HL-60 (cell line): ENCODE measurements at regions not wholly inside any gene's neighbourhood (a gene's known extent, or its start where the extent isn't known, plus 50 kb on each side); places are given as distances from the start of the nearest gene placed in this dataset.
A peak's percentile ranks its signal among the peaks of the same experiment; 100 is the strongest.

Experiments used
- DNase-seq, 2 experiments: peaks; one replicate each; pipeline ENCODE4 v3.0.0-alpha.2; 2010 to 2020; ENCODE audit warnings: low read depth in 1 of 2, low spot score in 1 of 2
- H3K27ac ChIP-seq: fragments of 250-450 bp; sonication (Bioruptor Pico); replicated peaks from 2 replicates; pipeline ENCODE4 v1.5.1; 2020; ENCODE audit warnings: mild to moderate bottlenecking, moderate library complexity
- H3K27me3 ChIP-seq: fragments of 250-450 bp; sonication (Bioruptor Pico); 2 replicates; pipeline ENCODE4 v1.5.1; 2021; ENCODE audit warnings: mild to moderate bottlenecking, moderate library complexity; ENCODE audit not compliant: insufficient read depth, poor library complexity, severe bottlenecking
- H3K4me3 ChIP-seq: replicated peaks from 2 replicates; pipeline ENCODE4 v1.5.1; 2011; ENCODE audit warnings: mild to moderate bottlenecking, control low read depth, low read length; ENCODE audit not compliant: insufficient read depth
- GABPA ChIP-seq: IDR thresholded peaks from 2 replicates; pipeline ENCODE4 v1.6.1; 2012; ENCODE audit warnings: low read depth
- POLR2AphosphoS5 ChIP-seq: IDR thresholded peaks from 2 replicates; pipeline ENCODE4 v1.6.1; 2012; ENCODE audit warnings: low read depth
- SPI1 ChIP-seq: IDR thresholded peaks from 2 replicates; pipeline ENCODE4 v1.6.1; 2012; ENCODE audit warnings: low read depth, mild to moderate bottlenecking, borderline replicate concordance
- TF ChIP-seq, protein P1 (sequence below): IDR thresholded peaks from one replicate; pipeline ENCODE4 v1.5.1; 2011; ENCODE audit warnings: low read length, control low read depth, inconsistent platforms; ENCODE audit not compliant: insufficient read depth
- TF ChIP-seq, protein P2 (sequence below): IDR thresholded peaks from 2 replicates; pipeline ENCODE4 v1.6.1; 2012; ENCODE audit warnings: low read depth; ENCODE audit not compliant: insufficient replicate concordance

DNA sequence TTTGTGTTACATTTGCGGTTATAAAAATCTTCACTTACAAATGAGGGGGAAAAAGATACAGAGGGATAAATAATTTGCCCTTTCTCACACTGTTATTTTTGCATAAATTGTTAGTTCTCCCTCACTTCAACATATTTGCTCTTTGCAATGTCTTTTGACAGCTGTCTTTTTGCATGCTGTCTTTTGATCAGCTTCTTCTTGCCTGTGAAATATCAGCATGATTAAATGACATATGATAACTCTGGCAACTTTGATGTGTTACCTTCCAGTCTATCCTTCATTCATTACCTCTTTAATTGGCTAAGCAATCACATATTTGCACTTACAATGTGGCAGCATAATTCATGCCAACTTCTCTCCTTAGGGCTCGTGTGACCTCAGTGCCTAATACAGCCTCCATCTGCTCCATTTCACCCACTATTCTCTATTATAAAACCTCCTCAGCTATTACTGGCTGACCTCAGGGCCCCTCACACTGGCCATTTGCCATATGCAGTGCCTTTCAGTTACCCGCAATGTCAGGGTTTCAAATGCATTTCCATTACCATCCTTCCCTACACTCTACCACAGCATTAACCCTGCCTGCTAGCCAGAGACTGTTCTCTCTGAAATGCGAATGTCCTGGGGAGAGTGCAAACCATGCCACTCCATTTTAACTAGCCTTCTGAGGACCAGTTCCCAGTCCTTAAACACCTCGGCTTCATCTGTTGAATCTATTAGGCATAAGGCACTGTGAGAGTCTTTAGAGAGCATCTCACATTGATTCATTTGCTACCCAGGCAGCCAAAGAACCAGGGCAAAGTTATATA is 1056.6 kb upstream of the CHAC2 start:
- no peak overlapping the region for H3K4me3 ChIP-seq
- no peak overlapping the region for H3K27ac ChIP-seq
- no peaks in the 10 kb centered on the region for H3K27me3 ChIP-seq
- no peak for DNase-seq
- no peak for TF ChIP-seq POLR2AphosphoS5
- TF ChIP-seq, protein P1, sequence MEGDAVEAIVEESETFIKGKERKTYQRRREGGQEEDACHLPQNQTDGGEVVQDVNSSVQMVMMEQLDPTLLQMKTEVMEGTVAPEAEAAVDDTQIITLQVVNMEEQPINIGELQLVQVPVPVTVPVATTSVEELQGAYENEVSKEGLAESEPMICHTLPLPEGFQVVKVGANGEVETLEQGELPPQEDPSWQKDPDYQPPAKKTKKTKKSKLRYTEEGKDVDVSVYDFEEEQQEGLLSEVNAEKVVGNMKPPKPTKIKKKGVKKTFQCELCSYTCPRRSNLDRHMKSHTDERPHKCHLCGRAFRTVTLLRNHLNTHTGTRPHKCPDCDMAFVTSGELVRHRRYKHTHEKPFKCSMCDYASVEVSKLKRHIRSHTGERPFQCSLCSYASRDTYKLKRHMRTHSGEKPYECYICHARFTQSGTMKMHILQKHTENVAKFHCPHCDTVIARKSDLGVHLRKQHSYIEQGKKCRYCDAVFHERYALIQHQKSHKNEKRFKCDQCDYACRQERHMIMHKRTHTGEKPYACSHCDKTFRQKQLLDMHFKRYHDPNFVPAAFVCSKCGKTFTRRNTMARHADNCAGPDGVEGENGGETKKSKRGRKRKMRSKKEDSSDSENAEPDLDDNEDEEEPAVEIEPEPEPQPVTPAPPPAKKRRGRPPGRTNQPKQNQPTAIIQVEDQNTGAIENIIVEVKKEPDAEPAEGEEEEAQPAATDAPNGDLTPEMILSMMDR = no peak
- no peak for TF ChIP-seq GABPA

DNA sequence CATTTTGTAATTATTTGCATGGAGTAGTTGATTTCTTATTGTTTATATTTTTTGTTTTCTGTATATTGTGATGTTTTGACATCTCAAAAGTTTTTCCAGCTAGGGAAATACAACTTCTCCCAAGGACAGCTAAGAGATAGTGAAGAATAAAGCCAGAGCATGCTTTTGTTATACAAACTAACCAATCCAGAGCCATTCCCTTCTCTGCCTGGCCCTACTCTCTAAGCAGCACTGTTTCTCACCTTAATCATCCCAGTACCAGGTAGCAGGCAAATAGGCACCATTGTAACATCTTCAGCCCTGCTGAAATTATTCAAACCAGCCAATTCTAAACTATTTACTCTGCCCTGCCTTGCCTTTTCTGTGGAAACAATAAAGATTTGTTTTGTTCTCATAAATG is 1063.4 kb upstream of the CHAC2 start:
- DNase-seq = no peak
- H3K4me3 ChIP-seq = no peak overlapping the region

DNA sequence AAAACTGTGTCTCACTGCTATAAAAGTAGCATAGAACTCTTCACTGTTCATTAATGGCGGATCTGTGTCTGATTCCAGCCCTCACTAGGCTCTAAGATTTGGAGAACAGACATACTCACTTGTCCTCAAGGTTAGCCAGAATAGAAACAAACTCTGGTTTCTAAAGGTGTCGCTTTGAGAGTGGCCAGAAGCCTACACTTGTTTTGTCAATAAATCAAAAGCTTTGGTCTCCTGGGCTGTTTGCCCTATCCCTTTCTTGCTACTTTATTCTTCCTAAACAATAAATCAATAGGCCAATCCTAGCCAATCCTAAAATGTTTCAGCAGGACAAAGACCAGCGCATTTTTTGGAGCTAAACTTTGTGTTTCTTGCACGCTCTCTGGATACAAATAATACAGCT is 1064.6 kb upstream of the CHAC2 start:
- Histone ChIP-seq H3K27me3 (no peaks in the 10 kb centered on the region), H3K4me3 (no peak overlapping the region), H3K27ac (no peak overlapping the region)
- TF ChIP-seq SPI1 (no peak), POLR2AphosphoS5 (no peak), GABPA (no peak)
- TF ChIP-seq, protein P1 = no peak
- TF ChIP-seq, protein P2, sequence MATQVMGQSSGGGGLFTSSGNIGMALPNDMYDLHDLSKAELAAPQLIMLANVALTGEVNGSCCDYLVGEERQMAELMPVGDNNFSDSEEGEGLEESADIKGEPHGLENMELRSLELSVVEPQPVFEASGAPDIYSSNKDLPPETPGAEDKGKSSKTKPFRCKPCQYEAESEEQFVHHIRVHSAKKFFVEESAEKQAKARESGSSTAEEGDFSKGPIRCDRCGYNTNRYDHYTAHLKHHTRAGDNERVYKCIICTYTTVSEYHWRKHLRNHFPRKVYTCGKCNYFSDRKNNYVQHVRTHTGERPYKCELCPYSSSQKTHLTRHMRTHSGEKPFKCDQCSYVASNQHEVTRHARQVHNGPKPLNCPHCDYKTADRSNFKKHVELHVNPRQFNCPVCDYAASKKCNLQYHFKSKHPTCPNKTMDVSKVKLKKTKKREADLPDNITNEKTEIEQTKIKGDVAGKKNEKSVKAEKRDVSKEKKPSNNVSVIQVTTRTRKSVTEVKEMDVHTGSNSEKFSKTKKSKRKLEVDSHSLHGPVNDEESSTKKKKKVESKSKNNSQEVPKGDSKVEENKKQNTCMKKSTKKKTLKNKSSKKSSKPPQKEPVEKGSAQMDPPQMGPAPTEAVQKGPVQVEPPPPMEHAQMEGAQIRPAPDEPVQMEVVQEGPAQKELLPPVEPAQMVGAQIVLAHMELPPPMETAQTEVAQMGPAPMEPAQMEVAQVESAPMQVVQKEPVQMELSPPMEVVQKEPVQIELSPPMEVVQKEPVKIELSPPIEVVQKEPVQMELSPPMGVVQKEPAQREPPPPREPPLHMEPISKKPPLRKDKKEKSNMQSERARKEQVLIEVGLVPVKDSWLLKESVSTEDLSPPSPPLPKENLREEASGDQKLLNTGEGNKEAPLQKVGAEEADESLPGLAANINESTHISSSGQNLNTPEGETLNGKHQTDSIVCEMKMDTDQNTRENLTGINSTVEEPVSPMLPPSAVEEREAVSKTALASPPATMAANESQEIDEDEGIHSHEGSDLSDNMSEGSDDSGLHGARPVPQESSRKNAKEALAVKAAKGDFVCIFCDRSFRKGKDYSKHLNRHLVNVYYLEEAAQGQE = no peak
- DNase-seq = no peak

More for the DNA sequence above, 1063.4 kb upstream of the CHAC2 start:
- no peak for TF ChIP-seq SPI1
- Histone ChIP-seq H3K27ac (no peak overlapping the region), H3K27me3 (no peaks in the 10 kb centered on the region)

DNA sequence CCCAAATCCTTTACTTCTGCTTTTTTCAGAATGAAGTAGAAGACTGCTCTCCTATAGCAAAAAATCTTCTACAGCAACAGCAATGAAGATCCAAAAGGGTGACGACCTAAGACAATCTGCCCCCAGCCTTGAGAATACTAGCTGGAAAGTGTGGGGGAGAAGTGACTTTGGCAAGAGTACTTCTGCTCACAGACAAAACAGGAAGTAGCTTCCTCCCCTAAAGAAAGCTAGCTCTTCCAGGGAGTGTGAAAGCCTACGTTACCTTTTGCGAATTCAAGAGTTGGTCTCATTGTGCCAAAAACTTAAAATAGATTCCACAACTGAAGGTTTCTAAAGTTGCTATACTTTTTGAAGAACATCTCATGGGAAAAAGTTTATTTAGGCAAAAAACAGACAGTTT is 1069.2 kb upstream of the CHAC2 start:
- no peak for TF ChIP-seq POLR2AphosphoS5
- peak; percentile 74; the same call in 1 of the 2 replicates for TF ChIP-seq SPI1
- H3K27ac ChIP-seq = no peak overlapping the region
- DNase-seq = peak in 1 of 2 experiments; percentile 21
- no peak overlapping the region for H3K4me3 ChIP-seq
- no peaks in the 10 kb centered on the region for H3K27me3 ChIP-seq

DNA sequence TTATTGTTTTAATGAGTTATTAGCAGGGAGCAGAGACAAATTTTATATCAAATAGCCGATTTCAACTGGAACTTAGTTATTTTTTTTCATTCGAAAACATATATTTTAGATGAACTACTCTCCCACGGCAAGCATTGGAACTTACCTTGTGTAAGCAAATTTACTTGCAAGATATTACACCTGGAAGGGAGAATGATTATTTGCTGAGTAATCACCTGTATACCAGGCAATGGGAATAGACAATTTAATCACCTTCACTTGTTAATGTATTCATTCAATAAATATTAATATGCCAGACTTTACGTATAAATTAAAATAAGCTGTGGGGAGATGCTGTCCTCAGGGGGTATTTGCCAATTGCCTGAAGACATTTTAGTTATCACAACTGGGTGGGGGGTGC is 1069.9 kb upstream of the CHAC2 start:
- TF ChIP-seq, protein P1 = no peak
- TF ChIP-seq, protein P2 = no peak
- no peak for TF ChIP-seq SPI1
- no peak for TF ChIP-seq POLR2AphosphoS5
- no peak for TF ChIP-seq GABPA
- DNase-seq = no peak
- H3K27me3 ChIP-seq = no peaks in the 10 kb centered on the region
- H3K27ac ChIP-seq = no peak overlapping the region
- no peak overlapping the region for H3K4me3 ChIP-seq
